Endothelial cell of umbilical vein (primary cell): ENCODE measurements at regions not wholly inside any gene's neighbourhood (a gene's known extent, or its start where the extent isn't known, plus 50 kb on each side); places are given as distances from the start of the nearest gene placed in this dataset.

ENCODE experiments used
- BruUV-seq: library from RNA; stranded (reverse); fragments of 400-500 nt; replicated peaks from 2 replicates; lab custom pipeline; 2021; lab: Mats Ljungman, UMichigan
- CTCF ChIA-PET: fragments of 300-600, 350-600 bp; sonication (Branson Sonifier 250); formaldehyde crosslinking; loops from one replicate; lab custom pipeline; 2021; ENCODE audit warnings: antibody characterized with exemption, inconsistent platforms; lab: Charles Lee
- POLR2A ChIA-PET: fragments of 300-600, 350-600 bp; sonication (Branson Sonifier 250); formaldehyde crosslinking; loops from one replicate; lab custom pipeline; 2021; ENCODE audit warnings: antibody characterized with exemption, inconsistent platforms; lab: Charles Lee
- DNase-seq: peaks from one replicate; pipeline ENCODE4 v3.0.0-alpha.2; 2011; ENCODE audit warnings: low read depth, low spot score
- FAIRE-seq: peaks from 2 replicates; lab custom pipeline; 2011; peaks lifted over from hg19 to GRCh38; lab: Jason Lieb, UNC
- H2AFZ ChIP-seq: 2 replicates; pipeline ENCODE4 v1.6.0; 2012; ENCODE audit warnings: low read depth, low read length, control low read depth, inconsistent platforms
- H3K27ac ChIP-seq: 2 replicates; pipeline ENCODE4 v1.5.1; 2011; ENCODE audit warnings: low read depth, mild to moderate bottlenecking, control low read depth, low read length, moderate library complexity; ENCODE audit not compliant: insufficient read depth
- H3K27me3 ChIP-seq, 2 experiments: 2 replicates each; pipeline versions ENCODE4 v1.6.0 to v1.6.1; 2011; ENCODE audit warnings: low read length in 2 of 2, mixed read lengths in 1 of 2; ENCODE audit not compliant: control insufficient read depth in 2 of 2, insufficient read depth in 2 of 2
- H3K36me3 ChIP-seq, 2 experiments: 2 replicates in 1 of 2; 3 replicates in 1 of 2; pipeline ENCODE4 v1.5.1; 2011; ENCODE audit warnings: low read length in 2 of 2, mild to moderate bottlenecking in 1 of 2, moderate library complexity in 1 of 2; ENCODE audit not compliant: control insufficient read depth in 2 of 2, insufficient read depth in 2 of 2; ENCODE audit errors: extremely low read depth in 1 of 2
- H3K4me1 ChIP-seq: 3 replicates; pipeline ENCODE4 v1.5.1; 2011; ENCODE audit warnings: mild to moderate bottlenecking, low read length; ENCODE audit not compliant: control insufficient read depth, insufficient read depth; ENCODE audit errors: extremely low read depth
- H3K4me2 ChIP-seq: 2 replicates; pipeline ENCODE4 v1.6.1; 2011; ENCODE audit warnings: low read length, control low read depth, mixed read lengths; ENCODE audit not compliant: insufficient read depth
- H3K4me3 ChIP-seq, 3 experiments: fragments of 200-600 bp in 1 of 3; sonication (generic), shearing (Covaris generic) in 1 of 3; replicated peaks in 1 of 3; 2 replicates each; pipeline ENCODE4 v1.5.1; 2011 to 2016; ENCODE audit warnings: control low read depth in 3 of 3, low read length in 3 of 3, mild to moderate bottlenecking in 2 of 3, inconsistent platforms in 1 of 3, low read depth in 1 of 3, moderate library complexity in 1 of 3; ENCODE audit not compliant: insufficient read depth in 1 of 3
- H3K79me2 ChIP-seq: 2 replicates; pipeline ENCODE4 v1.6.0; 2012; ENCODE audit warnings: low read length, inconsistent platforms; ENCODE audit not compliant: control insufficient read depth, insufficient read depth
- H3K9ac ChIP-seq: replicated peaks from 2 replicates; pipeline ENCODE3; 2011; ENCODE audit warnings: low read length, control low read depth; ENCODE audit not compliant: insufficient read depth; ENCODE audit errors: extremely low read depth
- H3K9me1 ChIP-seq: replicated peaks from 3 replicates; pipeline ENCODE4 v1.6.0; 2011; ENCODE audit warnings: mild to moderate bottlenecking, low read length; ENCODE audit not compliant: control insufficient read depth, insufficient read depth; ENCODE audit errors: extremely low read depth
- H3K9me3 ChIP-seq: replicated peaks from 2 replicates; pipeline ENCODE4 v1.5.1; 2012; ENCODE audit warnings: low read length, inconsistent platforms; ENCODE audit not compliant: control insufficient read depth, insufficient read depth
- H4K20me1 ChIP-seq: replicated peaks from 2 replicates; pipeline ENCODE3; 2011; ENCODE audit warnings: mild to moderate bottlenecking, low read length; ENCODE audit not compliant: control insufficient read depth, insufficient read depth; ENCODE audit errors: extremely low read depth
- EZH2 ChIP-seq: IDR thresholded peaks from 2 replicates; pipeline ENCODE4 v1.6.1; 2012; ENCODE audit warnings: borderline replicate concordance, low read depth, mild to moderate bottlenecking, moderate library complexity, low read length, inconsistent platforms; ENCODE audit not compliant: severe bottlenecking
- FOS ChIP-seq: IDR thresholded peaks from 2 replicates; pipeline ENCODE4 v1.6.1; 2011; ENCODE audit warnings: mild to moderate bottlenecking, low read length, moderate library complexity, borderline replicate concordance; ENCODE audit not compliant: insufficient read depth
- GATA2 ChIP-seq: IDR thresholded peaks from 2 replicates; pipeline ENCODE4 v1.7.0; 2011; ENCODE audit warnings: low read depth, mild to moderate bottlenecking, moderate library complexity, mixed read lengths, low read length; ENCODE audit not compliant: insufficient read length, insufficient read depth
- JUN ChIP-seq: IDR thresholded peaks from 2 replicates; pipeline ENCODE4 v1.6.1; 2011; ENCODE audit warnings: borderline replicate concordance, low read depth; ENCODE audit not compliant: insufficient read length, insufficient read depth
- MYC ChIP-seq: IDR thresholded peaks from one replicate; pipeline ENCODE4 v1.6.1; 2011; ENCODE audit warnings: mild to moderate bottlenecking, low read depth, low read length
- POLR2A ChIP-seq: IDR thresholded peaks from 2 replicates; pipeline ENCODE4 v1.6.1; 2012; ENCODE audit warnings: low read depth, mild to moderate bottlenecking, control low read depth, low read length
- POLR2AphosphoS5 ChIP-seq: IDR thresholded peaks from 2 replicates; pipeline ENCODE4 v1.6.1; 2012; ENCODE audit warnings: low read depth, mild to moderate bottlenecking, control low read depth, low read length, moderate library complexity; ENCODE audit not compliant: insufficient read depth
- dilution Hi-C: fragments of 300-500 bp; cut with MboI; formaldehyde crosslinking; loops from one replicate; pipeline ENCODE4 v1.15.0; 2019; ENCODE audit warnings: low sequenced_read_pairs; ENCODE audit not compliant: extremely low pct_ligation_motif_present
- intact Hi-C: fragments of 100-400 bp; cut with micrococcal nuclease; formaldehyde crosslinking; loops from one replicate; pipeline ENCODE4 v1.10.0; 2022
- TF ChIP-seq, protein P1 (sequence below), 2 donors: IDR thresholded peaks; 1 replicate in 1 of 2; 2 replicates in 1 of 2; pipeline ENCODE4 v1.5.1; 2011; ENCODE audit warnings: low read length in 2 of 2, mild to moderate bottlenecking in 2 of 2, moderate library complexity in 2 of 2, control low read depth in 1 of 2, inconsistent platforms in 1 of 2, low read depth in 1 of 2; ENCODE audit not compliant: insufficient read depth in 1 of 2; ENCODE audit errors: extremely low read depth in 1 of 2
- TF ChIP-seq, protein P2 (sequence below): IDR thresholded peaks from 2 replicates; pipeline ENCODE4 v1.6.1; 2011; ENCODE audit not compliant: insufficient read depth, insufficient read length

DNA sequence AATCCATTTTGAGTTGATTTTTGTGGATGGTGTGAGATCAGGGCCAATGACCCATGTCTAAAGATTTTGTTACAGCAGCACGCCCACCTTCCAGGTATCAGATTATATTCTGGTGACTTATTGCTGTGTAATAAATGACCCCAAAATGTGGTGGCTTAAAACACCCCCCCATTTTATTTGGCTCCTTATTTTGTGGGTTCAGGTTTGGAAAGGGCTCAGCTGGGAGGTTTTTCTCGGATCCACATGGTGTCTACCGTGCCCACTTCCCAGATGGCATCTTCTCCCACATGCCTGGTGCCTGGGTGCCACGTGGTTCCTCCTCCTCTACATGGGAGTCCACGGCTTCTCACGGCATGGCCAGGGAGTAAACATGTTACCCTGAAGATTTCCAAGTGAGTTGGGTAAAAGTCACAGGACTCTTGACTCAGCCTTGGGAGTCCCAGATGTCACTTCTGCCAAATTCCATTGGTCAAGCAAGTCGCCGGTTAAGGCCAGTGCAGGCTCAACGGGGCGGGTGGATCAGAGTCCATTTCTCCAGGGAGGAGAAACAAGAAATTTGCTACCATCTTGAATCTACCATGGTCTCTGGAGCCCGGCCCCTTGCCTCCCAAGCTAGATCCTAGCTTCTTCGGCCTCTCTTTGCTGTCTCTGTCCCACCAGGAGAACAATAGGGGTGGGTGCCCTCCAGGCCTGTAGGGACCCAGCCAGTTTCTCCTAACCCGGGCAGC lies 214.3 kb downstream of the KIF26A start:
- BruUV-seq, result no TSS peak
- DNase-seq (no peak), FAIRE-seq (no peak)
- no peaks in the 10 kb centered on the region for H3K36me3 ChIP-seq
- H3K9ac ChIP-seq, result no peak overlapping the region
- no peaks in the 10 kb centered on the region for H3K27me3 ChIP-seq
- H3K4me2 ChIP-seq, result no peak overlapping the region
- no peaks in the 10 kb centered on the region for H3K9me1 ChIP-seq
- no peak overlapping the region for H3K4me3 ChIP-seq
- no peak overlapping the region for H3K27ac ChIP-seq
- no peaks in the 10 kb centered on the region for H3K79me2 ChIP-seq
- H3K9me3 ChIP-seq, result no peaks in the 10 kb centered on the region
- H4K20me1 ChIP-seq, result no peaks in the 10 kb centered on the region
- ChIA-PET CTCF (no interaction called here), POLR2A (no interaction called here)
- no peaks in the 10 kb centered on the region for H3K4me1 ChIP-seq
- no peak for TF ChIP-seq FOS
- no peak for TF ChIP-seq EZH2
- TF ChIP-seq MYC, result no peak
- TF ChIP-seq GATA2, result no peak
- TF ChIP-seq POLR2AphosphoS5, result no peak
- no peak for TF ChIP-seq POLR2A
- TF ChIP-seq, protein P1, sequence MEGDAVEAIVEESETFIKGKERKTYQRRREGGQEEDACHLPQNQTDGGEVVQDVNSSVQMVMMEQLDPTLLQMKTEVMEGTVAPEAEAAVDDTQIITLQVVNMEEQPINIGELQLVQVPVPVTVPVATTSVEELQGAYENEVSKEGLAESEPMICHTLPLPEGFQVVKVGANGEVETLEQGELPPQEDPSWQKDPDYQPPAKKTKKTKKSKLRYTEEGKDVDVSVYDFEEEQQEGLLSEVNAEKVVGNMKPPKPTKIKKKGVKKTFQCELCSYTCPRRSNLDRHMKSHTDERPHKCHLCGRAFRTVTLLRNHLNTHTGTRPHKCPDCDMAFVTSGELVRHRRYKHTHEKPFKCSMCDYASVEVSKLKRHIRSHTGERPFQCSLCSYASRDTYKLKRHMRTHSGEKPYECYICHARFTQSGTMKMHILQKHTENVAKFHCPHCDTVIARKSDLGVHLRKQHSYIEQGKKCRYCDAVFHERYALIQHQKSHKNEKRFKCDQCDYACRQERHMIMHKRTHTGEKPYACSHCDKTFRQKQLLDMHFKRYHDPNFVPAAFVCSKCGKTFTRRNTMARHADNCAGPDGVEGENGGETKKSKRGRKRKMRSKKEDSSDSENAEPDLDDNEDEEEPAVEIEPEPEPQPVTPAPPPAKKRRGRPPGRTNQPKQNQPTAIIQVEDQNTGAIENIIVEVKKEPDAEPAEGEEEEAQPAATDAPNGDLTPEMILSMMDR (IDR thresholded peaks at IDR 0.05; ENCODE audit: extremely low read depth in 1 of 2, insufficient read depth in 1 of 2, low read depth in 1 of 2, low read length in 2 of 2), result no peak
- TF ChIP-seq JUN, result no peak
- TF ChIP-seq, protein P2, sequence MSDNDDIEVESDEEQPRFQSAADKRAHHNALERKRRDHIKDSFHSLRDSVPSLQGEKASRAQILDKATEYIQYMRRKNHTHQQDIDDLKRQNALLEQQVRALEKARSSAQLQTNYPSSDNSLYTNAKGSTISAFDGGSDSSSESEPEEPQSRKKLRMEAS, result no peak
- no peak overlapping the region for H2AFZ ChIP-seq
- dilution Hi-C loops (no loop called here), intact Hi-C loops (no loop called here)
